ENCODE measurements at regions not wholly inside any gene's neighbourhood (a gene's known extent, or its start where the extent isn't known, plus 50 kb on each side); places are given as distances from the start of the nearest gene placed in this dataset.
A peak's percentile ranks its signal among the peaks of the same experiment; 100 is the strongest.

- TF ChIP-seq TRIM25 (IDR thresholded peaks at IDR 0.05; ENCODE audit: borderline replicate concordance) (no peak), FOXA1 (IDR thresholded peaks at IDR 0.05; ENCODE audit: borderline replicate concordance) (no peak), DNMT1 (IDR thresholded peaks at IDR 0.05) (no peak), FOXK2 (conservative IDR thresholded peaks at IDR 0.05 in 1 of 2, IDR thresholded peaks at IDR 0.05 in 1 of 2; ENCODE audit: low read depth in 2 of 2) (no peak), YBX1 (IDR thresholded peaks at IDR 0.05) (no peak), ZNF24 (IDR thresholded peaks at IDR 0.05) (no peak), LCOR (CRISPR knock-in tag; IDR thresholded peaks at IDR 0.05) (no peak), RCOR1 (IDR thresholded peaks at IDR 0.05; ENCODE audit: borderline replicate concordance in 1 of 2, low read depth in 2 of 2, low read length in 2 of 2) (0 out of 4 replicates have a peak, but pooled peaks of 1 of the 2 experiments have one; percentile 24), NUFIP1 (IDR thresholded peaks at IDR 0.05; ENCODE audit: partially characterized antibody) (no peak), ZZZ3 (IDR thresholded peaks at IDR 0.05) (no peak), ZNF407 (IDR thresholded peaks at IDR 0.05; ENCODE audit: low read depth) (no peak), KLF10 (CRISPR knock-in tag; IDR thresholded peaks at IDR 0.05) (no peak), DLX4 (CRISPR knock-in tag; IDR thresholded peaks at IDR 0.05) (no peak), E2F1 (CRISPR knock-in tag; IDR thresholded peaks at IDR 0.05) (no peak), EP300 (IDR thresholded peaks at IDR 0.05; ENCODE audit: low read length) (peak; percentile 93)
Measured at GRCh38 chr10:128599538-128599937, 473.3 kb upstream of the MKI67 start (continued).

All from K562 (cell line).